ENCODE measurements at regions not wholly inside any gene's neighbourhood (a gene's known extent, or its start where the extent isn't known, plus 50 kb on each side); places are given as distances from the start of the nearest gene placed in this dataset.
"Not testable (repeated sequence)": the region's sequence is repeated elsewhere in the genome, so short reads cannot be mapped to it uniquely, and the experiment has no call there.

DNA sequence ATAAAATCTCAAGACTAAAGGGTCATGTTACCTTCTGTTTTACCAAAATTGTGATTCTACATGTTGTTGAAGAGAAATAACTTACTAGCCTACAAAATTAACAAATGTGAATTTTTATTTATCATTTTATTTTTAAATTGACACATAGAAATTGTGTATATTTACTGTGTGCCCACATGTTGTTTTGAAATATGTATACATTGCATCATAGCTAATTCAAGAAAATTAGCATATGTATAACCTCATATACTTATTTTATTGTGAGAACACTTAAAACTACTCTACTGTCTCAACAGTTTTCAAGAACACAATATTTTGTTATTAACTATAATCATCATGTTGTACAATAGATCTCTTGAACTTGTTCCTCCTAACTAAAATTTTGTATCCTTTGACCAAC is 177.8 kb downstream of the EPM2A start:
- DNase-seq (ENCODE audit: low spot score) (no peak), FAIRE-seq (no peak)

DNA sequence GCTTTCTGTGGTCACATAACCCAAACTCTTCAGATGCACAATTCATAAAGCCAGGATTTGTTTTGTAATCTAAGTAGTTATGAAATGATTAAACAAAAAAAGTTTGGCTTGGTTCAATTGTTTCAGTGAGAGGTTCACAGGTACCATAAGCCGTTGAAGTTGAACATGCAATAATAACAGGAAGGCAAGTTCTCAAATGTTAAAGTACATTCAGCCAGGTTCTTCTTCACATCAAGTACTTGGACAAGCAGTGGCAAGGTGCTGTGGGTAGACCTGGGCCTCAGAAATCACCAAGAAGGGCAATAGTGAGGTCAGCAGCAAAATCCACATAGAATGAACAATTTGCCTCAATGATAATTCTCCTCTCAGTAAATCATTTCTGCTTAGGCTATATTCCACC is 175.5 kb downstream of the EPM2A start:
- no peak for DNase-seq (ENCODE audit: low spot score)
- FAIRE-seq: no peak

DNA sequence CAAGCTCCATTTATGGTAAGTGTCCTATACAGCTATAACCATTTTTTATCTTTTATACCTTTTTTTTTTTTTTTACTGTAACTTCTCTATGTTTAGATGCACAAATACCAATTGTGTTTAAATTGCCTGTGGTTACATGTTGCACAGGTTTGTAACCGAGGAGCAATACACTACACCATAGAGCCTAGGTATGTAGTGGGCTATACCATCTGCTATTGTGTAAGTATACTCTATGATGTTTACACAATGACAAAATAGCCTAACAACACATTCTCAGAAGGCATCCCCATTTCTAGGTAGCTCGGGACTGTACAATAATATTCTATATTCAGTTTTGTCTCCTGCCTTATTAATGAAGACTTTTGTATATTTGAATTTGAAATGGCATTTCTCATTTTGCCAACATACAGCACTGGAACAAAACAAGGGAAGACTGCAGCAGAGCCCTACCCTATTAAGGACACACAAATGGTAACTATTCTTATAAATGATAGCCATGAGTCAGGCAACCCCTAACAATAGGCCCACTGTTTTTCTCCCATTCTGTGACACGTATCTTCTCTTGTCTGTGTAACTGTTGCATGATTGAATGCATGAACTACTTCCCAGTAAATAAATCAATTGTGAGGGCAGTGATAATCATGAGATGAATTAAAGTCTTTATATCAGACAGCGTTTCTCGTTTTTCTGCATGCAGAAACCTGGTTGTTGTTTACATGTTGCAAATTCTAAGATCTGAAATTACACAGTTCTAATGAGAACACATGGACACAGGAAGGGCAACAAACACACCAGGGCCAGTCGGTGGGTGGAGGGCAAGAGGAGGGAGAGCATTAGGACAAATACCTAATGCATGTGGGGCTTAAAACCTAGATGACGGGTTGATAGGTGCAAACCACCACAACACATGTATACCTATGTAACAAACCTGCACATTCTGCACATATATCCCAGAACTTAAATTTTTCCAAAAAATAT is 173.9 kb downstream of the EPM2A start:
- FAIRE-seq: no peak

DNA sequence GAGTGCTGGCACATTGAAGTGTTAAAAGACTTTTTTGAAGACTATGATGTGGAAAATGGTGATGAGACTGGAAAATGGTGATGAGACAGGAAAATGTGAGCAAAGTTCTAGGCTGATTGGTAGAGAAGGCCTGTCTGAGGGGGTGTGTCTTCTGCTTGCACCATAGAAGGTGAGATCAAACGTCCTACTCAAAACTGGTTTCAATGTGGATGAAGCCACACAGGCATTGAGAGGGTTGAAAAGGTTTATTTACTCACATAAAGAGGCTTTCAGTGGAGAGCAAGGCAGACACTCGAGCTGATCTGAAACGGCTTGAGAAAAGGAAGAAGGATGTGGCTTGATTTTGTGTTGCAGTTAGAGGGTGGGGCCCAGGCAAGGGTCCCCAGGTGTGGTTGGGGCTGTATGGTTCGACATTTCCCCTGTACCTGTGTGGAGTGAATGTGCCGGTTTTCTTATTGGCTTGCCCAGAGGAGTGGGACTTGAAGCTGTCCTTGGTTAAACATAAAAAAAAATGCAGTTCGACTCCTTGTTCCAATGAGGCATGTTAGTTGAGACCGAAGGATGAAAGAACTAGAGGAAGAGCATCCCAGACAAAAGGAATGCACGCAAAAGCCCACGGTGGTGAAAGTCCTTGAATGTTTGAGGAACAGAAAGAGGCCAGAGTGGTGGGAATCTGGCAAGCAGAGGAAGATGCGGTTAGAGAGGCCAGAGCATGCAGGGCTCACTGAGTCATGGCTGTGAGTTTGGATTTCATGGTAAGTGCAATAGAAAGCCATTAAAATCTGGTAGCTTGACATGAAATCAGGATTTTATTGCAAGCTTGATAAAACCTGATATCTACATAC is 172.3 kb downstream of the EPM2A start:
- DNase-seq (ENCODE audit: low spot score): peak; percentile 33
- no peak for FAIRE-seq

More for the DNA sequence above, 173.9 kb downstream of the EPM2A start:
- peak; percentile 47 for DNase-seq (ENCODE audit: low spot score)

DNA sequence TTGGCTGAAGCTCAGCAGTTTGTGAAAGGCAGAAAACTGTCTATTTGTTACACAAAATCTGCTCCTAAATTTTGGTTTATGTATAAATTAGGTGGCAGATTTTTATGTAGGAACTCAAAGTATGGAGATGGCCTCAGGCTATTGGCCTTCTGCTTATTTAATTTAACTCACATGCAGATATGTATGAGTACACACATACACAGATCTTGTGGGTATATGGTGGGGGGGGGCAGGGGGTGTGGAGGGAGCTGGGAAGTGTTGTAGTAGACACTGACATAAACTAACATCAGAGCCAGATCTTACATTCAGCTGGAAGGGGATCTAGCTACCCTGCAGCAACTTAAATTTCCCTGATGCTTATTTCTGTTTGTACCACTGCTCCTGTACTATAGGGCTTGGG is 170.8 kb downstream of the EPM2A start:
- FAIRE-seq: no peak
- no peak for DNase-seq (ENCODE audit: low spot score)

DNA sequence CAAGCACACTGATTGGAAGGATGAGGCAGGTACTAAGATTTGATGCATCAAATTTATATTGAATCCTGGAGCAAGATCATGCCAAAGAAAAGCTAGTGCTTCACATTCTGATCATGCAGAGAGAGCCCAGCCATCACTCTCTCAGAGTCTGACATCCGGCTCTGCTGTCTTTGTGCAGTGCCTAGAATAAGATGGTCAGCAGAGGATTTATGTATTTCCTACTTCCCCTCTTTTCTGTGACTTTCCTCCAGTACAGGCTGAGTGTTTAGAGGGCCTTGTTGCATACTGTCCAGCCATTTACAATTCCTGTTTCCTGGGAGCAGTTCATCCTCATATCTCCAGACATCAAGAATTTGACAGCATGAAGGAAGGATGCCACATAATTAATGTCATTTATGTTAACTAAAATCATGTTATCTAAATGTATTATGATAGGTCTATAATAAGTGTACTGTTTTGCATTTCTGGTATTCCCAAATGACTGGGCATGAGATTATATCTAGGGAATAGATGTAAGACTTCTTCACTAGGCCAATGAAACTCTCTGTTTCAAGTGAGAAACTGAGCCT is 167.6 kb downstream of the EPM2A start:
- no peak for FAIRE-seq
- no peak for DNase-seq (ENCODE audit: low spot score)

DNA sequence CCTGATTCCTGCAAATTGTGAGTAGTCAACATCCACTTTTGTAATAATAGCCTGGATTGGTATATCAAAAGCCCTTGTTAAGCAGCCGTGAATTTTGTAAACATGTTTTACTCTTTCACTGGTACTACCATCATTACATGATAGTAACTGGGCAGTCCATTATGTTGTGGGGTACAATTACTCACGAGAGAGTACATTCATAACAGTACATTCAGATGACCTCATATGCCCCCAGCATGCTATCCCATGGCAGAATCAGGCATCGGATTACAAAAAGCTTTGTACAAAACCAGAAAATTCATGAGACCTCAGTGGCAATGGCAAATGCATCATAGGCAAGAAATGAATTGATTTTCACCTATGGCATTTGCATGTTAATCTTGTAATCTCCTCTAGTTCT is 166.2 kb downstream of the EPM2A start:
- no peak for DNase-seq (ENCODE audit: low spot score)
- FAIRE-seq: peak; percentile 63

DNA sequence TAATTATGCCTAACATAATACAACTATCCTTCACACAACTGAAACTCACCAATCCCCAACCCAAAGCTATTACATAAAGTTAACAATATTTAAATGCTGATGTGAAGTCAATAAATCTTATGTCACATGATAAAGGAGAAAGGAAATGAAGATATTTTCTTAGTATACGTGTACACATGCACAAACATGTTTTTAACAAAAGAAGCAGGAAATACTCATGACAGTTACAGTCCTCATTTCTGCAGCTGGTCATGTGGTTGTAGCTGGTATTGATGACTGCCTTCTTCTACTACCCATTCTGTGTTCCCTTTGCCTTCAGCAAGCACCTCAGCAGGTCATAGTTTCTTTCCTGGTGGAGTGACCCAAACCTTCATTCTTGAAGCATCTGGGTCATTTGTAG is 165.0 kb downstream of the EPM2A start:
- not testable (repeated sequence) for DNase-seq (ENCODE audit: low spot score); FAIRE-seq

DNA sequence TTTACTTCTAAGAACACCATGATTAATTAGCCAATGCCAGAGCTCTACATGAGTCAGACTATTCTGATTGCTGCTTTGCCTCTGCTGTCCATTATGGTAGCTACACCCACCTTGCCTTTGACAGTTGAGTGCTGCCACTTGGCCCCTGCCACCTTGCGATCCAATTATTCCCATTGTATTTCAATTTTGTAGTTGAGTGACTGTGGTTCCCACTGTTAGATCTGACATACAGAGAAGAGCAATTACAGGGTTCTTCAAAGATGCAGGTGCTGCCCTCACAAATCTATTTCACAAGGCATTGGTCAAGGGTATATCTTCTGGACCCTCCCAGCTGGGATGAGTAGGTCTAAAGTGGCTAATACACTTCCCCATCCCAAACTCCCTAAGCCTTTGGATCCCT is 161.1 kb downstream of the EPM2A start:
- FAIRE-seq; DNase-seq (ENCODE audit: low spot score): not testable (repeated sequence)
